Activated gamma-delta T cell treated with anti-CD3 and anti-CD28 coated beads, Interleukin-2, amount 50 U/mL, for 16 hours (primary cell): ENCODE measurements at regions not wholly inside any gene's neighbourhood (a gene's known extent, or its start where the extent isn't known, plus 50 kb on each side); places are given as distances from the start of the nearest gene placed in this dataset.

Source experiments
- DNase-seq: peaks from one replicate; pipeline ENCODE4 v3.0.0-alpha.2; 2020; ENCODE audit warnings: low read depth

DNA sequence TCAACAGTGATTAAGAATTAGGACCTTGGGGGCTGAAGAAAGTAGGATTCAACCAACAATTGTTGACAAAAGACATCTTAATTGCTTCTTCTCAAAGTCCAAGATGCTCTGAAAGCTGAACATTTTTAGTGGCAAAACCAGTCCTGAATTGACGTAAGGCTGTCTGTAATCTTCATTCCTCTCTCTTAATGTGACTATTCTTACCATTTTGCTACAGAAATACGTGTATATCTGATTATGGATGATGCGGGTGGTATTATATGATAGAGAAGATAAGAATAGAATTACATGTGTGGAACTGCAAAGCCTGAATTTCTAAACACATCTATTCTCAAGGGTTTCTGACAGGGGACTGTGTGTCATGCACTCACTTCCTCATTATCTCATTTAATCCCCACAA, 130.3 kb upstream of the SASH1 start:
- no peak for DNase-seq

DNA sequence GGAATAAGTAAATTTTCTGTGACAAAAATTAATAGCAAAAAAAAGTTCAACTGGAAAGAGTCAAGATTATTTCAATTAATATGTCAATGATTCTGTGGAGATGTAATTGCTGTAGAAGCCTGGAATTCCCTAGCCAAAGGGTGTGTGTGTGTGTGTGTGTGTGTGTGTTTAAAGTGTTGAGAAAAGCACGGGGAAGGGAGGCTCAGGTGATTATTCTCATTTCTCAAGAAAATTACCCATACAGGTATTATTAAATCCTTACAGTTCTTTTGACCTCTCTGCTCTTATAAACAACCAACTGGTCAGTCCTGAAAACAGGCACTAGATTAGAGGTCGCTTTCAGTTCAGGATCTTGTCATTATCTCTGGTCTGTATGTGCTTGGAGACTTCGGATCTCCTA, 129.3 kb upstream of the SASH1 start:
- DNase-seq: no peak

DNA sequence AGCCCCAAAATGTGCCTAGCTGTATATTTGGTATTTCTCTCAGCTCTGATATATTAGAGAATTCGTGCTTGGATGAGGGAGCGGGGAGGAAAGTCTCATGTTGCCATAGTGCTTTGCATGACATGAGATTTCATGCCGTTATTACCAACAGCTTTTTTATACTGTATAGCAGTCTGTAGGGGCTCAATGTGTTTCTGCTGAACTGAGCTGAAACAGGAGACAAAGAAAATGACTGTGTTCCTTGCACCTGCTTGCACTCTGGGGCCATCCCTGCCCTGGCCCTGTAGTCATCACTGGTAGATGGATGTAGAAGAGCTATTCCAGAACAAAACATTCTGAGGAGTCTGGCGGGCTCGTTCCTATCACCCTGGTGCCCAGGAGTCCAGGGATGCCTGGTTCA, 128.0 kb upstream of the SASH1 start:
- no peak for DNase-seq

DNA sequence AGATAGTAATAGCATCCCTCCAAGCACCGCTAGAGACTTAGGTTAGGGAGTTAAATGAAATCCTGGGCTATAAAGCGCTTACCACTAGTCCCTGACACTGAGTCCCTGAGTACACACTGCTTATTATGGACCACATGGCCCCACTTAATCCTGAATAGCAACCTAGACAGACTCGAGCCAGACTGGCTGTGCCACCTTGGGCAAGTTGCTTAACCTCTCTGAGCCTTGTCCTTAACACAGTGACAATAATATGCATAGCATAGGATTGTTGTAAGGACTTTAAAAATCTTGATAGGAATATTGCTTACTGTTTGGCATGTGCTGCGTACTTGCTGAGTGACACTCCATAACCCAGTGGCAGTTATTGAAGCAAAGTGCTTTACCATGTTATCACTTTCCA, 125.6 kb upstream of the SASH1 start:
- DNase-seq: no peak

DNA sequence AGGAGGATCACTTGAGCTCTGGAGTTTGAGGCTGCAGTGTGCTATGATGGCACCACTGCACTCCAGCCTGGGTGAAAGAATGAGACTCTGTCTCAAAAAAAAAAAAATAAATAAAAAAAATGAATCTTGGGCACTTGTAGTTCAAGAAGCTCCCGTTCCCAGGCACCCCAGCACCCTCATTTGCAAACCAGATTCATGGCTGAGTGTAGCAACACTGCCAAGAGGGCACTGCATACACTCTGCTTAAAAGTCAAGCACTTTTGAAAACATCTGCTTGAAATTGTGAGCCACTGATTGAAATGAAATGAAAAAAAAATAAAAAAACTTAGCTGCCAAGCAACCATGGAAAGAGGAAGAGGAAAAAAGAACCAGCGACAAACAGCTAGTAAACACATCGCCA, 124.7 kb upstream of the SASH1 start:
- no peak for DNase-seq

- no peak for DNase-seq
Observed at GRCh38 chr6:148218542-148219258, 123.9 kb upstream of the SASH1 start.

GRCh38 chr6:148221196-148221979, 121.2 kb upstream of the SASH1 start:
- no peak for DNase-seq

DNA sequence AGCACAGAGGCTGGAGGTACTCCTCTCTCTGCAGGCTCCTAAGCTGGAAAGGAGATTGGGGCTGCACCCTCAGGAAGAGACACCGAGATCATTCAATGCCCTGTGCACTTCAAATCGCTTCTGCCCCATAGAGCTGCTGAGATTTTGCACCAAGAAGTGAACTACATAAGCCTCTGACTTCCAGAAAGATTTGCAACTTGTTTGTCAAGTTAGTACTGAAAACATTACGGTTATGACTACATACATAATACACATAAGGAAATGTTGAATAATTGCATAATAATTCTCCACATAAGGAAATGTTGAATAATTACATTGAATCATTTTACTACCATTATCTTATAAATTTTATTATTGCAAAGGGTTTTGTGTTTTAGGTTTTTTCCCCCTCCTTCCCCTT, 120.3 kb upstream of the SASH1 start:
- no peak for DNase-seq

DNA sequence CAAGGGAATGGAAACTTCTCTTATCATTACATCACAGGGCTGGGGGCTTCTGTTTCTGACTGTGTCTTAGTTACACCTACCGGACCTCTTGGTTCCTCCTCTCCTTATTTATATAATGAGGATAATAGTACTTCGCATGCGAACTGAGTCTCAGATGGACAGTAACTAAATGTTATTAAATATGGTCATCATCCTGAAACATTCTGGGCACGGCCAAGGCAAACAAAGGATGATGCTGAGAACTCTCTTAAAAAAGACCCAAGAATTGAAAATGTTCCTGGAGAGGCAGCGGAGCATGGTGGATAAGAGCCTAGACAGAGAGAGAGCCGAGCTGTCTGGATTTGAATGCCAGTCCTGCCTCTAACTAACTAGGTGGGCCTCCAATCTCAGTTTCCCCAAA, 119.8 kb upstream of the SASH1 start:
- DNase-seq: no peak

DNA sequence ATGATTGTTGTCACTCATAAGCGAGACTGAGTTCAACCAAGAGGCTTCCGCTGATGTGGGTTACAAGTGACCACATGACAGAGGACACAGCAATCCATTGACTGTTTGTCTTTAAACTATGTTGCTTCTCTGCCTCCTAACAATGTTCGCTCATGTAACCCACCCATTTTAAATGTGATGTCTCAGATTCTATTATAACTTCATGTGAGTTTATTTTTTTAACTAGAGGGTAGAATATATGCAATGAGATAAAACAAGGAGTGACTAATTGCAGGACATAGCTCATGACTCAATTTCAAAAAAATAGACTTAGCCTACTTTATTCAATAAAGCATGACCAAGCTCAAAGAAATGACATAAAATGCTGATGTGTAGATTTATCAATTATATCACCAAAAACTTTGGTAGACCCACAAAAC, 119.2 kb upstream of the SASH1 start:
- no peak for DNase-seq

GRCh38 chr6:148225871-148226270, 116.8 kb upstream of the SASH1 start:
- DNase-seq: no peak

DNA sequence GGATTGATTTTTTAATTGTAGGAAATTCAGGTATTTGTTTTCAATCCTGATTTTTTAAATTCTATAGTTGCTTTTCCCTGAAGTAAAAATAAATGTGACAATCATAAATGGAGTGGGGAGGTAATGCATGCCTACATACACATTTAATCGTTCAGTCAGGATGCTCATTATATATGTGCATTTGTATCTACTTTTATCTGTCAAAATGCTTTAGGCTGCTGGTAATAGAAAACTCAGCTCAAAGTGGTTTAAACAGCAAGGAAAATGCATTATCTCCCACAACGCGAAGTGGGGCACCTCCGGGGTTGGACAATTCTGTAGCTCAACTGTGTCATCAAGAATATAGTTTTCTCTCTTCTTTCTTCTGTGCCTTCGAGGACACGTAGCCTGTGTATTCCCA, 116.4 kb upstream of the SASH1 start:
- DNase-seq: no peak

GRCh38 chr6:148231572-148231971, 111.1 kb upstream of the SASH1 start:
- no peak for DNase-seq

DNA sequence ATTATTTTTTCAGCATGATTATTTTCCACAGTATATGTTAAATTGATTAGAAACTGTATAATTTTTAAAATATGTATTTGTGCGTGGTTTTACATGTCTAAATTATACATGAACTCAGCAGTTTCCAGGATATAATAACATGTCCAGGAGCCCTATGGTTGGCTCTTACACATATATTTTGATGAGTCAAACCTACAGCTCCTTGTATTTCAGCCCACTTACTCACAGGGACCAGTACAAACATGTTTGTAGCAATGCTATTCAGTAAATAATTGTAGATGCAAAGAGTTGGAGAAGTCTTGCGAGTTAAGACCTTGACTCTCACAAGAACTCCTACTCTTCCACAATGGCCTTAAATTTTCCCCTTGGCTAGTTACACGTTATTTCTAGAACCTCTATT, 107.2 kb upstream of the SASH1 start:
- DNase-seq: no peak

DNA sequence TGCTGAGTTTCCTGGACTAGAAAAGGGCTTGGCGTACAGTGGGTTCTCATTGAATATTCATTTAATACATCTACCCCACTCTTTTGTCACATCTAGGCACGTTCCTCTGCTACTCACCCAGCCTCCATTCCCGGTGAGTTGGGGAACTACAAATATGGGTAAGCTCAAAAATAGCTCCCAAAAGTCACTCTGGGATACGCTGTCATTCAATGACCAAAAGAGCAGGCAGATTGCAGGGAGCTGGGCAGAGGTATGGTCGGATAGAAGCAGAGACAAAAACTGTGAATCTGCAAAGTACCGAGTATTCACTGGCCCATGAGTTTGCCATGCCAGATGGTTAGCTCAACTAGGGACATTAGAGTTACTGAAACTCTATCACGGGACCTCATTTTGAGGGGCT, 103.9 kb upstream of the SASH1 start:
- DNase-seq: no peak

DNA sequence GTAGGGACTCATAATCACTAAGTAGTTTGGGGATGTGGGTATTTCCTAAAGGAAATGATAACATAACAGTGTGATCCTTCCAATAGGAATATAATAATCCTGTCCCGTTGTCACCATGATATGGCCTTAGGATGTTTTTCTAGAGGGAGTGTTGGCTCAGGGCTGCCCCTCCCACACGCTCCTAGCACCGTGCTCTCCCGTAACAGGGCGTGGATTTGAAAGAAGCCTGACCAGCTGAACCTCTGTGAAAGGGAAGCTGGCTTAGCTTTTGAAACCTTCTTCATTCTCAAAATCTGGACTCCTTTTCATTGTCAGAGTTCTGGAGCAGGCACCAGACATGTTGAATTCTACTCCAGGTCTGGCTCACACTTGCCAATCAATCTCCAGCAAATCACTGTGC, 103.4 kb upstream of the SASH1 start:
- no peak for DNase-seq

DNA sequence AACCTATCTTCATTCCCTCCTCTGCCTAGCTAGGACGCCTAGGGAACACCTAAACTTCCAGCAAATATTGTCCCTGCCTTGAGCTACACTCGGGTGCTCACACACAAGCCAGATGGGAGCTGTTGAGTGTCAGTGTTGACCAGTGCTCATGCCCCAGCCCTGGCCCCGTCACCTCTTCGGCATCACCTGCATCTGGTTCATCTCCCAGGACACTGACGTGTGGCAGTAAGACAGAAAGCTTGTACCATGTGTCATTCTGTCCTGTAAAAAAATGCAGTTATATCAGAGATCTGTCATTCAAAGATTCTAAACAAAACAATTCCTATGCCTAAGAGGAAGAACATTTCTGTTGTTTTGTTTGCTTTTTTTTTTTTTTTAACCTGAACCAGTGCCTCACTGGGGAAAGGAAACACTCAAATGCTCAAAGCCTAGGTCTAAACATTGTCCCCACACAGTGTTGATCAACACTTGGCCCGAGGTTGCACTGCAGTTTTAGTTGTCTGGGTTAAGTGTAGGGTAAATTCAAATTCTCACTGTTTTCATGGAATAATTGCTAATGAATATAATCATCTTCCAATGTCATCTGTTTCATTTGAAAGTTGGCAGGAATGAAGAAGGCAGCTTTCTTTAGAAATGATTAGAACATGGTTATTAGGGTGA, 102.7 kb upstream of the SASH1 start:
- DNase-seq: no peak

DNA sequence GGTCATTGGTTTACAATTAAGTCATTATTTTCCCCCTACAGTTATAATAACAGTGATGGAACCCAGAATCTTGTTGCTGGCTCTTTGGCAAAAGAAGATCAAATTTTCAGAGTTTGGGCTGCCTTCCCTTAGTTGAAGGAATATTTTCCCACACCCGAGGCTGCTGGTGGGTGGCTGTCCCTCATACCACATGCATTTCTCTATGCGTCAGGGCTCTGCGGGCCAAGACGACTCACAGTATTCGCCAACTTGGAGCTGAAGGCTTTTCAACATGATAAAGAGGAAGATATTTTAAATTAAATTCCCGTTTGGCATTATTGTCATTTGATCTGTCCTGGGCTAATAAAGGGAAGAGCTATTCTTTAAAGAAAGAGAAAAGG, 102.2 kb upstream of the SASH1 start:
- DNase-seq: no peak

DNA sequence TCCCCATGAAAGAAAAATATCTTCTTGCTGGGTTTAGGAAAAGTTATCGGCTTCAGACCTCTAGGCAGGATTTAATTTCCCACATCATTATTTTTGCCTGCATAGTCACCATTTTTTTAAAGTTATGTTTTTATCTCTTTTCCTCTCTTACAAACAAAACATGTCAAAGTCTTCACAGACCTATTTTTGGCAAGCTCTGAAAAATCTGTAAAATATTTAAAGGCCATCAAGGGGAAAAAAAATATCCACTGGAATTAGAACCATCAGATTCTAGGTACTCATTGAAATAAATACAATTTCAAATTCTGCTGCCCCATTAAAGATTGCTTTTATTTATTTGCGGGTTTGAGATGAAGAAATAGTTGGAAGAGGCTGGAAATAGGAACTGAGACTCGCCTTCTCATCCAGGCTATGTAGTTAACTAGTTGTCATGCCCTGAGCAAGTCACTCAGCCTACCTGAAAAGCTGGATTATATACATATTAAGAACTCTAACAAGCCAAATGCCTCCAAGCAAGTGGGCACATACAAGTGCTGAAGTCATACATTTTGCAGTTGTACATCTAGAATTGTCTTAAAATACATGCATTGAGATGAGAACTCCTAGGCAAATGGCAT, 101.7 kb upstream of the SASH1 start:
- no peak for DNase-seq

DNA sequence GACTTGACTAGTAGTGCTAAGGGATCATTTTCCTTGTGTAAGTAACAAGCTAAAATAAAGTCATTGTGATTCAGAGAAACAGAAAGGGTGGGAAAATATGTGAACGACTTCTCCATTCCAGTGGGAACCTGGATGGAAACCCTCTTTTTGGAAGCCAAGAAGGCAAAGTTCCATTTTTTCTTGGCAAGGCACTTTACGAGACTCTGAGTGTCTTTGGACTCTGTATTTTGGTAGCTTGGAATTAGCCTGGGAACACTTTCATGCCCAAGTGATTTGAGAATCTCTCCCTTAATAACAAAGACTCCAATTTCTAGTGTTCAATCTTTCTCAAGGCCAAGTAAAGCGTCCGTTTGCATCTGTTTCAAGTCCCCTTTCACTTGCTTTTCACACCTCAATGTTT, 100.5 kb upstream of the SASH1 start:
- DNase-seq: no peak

DNA sequence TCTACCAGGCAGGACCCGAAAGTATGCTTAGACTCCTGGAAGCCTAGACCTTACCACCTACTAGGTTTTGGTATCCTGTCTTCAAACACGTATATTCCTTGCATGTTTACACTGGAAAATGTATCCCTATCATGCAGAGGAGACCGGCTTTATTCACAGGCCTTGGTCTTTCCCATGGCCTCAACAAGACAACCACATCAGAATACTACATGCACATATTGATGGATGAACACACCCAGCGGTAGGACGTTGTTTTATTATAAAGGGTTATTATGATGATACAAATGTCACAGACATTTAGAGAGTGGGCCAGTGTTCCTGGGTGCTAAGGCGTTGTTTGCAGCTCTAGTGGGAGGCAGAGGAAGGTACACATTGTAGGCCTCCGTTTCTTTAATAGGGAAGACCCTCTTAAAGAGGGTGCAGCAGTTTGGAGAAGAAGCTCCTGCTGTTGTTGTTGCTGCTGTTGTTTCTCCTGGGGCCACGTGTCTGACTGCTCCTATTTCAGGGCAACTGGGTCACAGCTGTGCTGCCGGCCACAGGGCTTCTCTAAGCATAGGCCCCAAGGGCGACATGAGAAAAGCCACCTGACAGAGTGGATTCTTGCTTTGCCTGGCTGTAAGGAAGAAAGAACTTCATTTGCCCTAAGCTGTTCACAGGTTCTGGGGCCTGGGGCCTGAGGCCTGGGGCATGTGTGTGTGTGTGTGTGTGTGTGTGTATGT, 98.3 kb upstream of the SASH1 start:
- DNase-seq: no peak

GRCh38 chr6:148247386-148248063, 95.1 kb upstream of the SASH1 start:
- no peak for DNase-seq
